Cardiac muscle cell (in vitro differentiated cells and primary cell): ENCODE measurements at regions not wholly inside any gene's neighbourhood (a gene's known extent, or its start where the extent isn't known, plus 50 kb on each side); places are given as distances from the start of the nearest gene placed in this dataset.
A peak's percentile ranks its signal among the peaks of the same experiment; 100 is the strongest.

Source experiments
- DNase-seq, 2 donors: peaks; one replicate each; pipeline versions ENCODE4 v3.0.0 to v3.0.0-alpha.2; 2010 to 2017; ENCODE audit warnings: low read depth in 1 of 2, low spot score in 1 of 2
- H3K27ac ChIP-seq: fragments of 200-600 bp; sonication (generic); 2 replicates; pipeline ENCODE4 v1.5.1; 2016
- H3K27me3 ChIP-seq: fragments of 200-600 bp; sonication (generic); 2 replicates; pipeline ENCODE4 v1.6.0; 2016; ENCODE audit warnings: control low read depth
- H3K36me3 ChIP-seq: fragments of 200-600 bp; sonication (generic); 2 replicates; pipeline ENCODE4 v1.5.1; 2016; ENCODE audit warnings: control low read depth
- H3K4me1 ChIP-seq: fragments of 200-600 bp; sonication (generic); 2 replicates; pipeline ENCODE4 v1.8.1; 2017; ENCODE audit warnings: low read depth, mild to moderate bottlenecking, mixed run types
- H3K4me3 ChIP-seq: fragments of 200-600 bp; sonication (generic); 2 replicates; pipeline ENCODE4 v1.5.1; 2016; ENCODE audit warnings: mild to moderate bottlenecking
- H3K9me3 ChIP-seq: fragments of 200-600 bp; sonication (generic); 2 replicates; pipeline ENCODE4 v1.5.1; 2017; ENCODE audit warnings: low read depth, mild to moderate bottlenecking, control low read depth
- TF ChIP-seq, protein P1 (sequence below): IDR thresholded peaks from 2 replicates; pipeline ENCODE4 v1.5.1; 2012; ENCODE audit warnings: low read depth, mild to moderate bottlenecking, low read length

DNA sequence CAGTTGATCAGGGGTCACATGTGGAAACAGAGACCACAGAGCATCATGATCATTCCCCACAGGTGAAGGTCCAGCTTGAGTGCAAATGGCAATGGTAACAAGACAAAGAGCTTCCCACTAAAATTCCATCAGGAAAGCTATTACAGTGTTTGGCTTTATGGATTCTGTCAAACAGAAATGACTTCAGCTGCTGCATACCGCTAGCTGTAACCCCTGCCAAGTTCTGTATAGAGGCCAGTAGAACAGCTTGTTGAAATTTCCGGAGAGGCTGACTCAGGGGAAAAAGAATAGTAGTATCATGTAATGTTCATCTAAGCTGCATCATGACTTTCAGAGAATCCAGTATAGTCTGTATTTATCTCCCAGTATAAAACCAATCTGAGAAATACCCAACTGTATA, 1704.7 kb downstream of the SLITRK5 start:
- no peak overlapping the region for H3K27ac ChIP-seq
- H3K4me1 ChIP-seq = no peaks in the 10 kb centered on the region
- TF ChIP-seq, protein P1, sequence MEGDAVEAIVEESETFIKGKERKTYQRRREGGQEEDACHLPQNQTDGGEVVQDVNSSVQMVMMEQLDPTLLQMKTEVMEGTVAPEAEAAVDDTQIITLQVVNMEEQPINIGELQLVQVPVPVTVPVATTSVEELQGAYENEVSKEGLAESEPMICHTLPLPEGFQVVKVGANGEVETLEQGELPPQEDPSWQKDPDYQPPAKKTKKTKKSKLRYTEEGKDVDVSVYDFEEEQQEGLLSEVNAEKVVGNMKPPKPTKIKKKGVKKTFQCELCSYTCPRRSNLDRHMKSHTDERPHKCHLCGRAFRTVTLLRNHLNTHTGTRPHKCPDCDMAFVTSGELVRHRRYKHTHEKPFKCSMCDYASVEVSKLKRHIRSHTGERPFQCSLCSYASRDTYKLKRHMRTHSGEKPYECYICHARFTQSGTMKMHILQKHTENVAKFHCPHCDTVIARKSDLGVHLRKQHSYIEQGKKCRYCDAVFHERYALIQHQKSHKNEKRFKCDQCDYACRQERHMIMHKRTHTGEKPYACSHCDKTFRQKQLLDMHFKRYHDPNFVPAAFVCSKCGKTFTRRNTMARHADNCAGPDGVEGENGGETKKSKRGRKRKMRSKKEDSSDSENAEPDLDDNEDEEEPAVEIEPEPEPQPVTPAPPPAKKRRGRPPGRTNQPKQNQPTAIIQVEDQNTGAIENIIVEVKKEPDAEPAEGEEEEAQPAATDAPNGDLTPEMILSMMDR = no peak
- H3K36me3 ChIP-seq = no peaks in the 10 kb centered on the region
- no peaks in the 10 kb centered on the region for H3K9me3 ChIP-seq
- no peak overlapping the region for H3K4me3 ChIP-seq
- peak in 1 of 2 donors; percentile 92 for DNase-seq
- H3K27me3 ChIP-seq = no peaks in the 10 kb centered on the region

DNA sequence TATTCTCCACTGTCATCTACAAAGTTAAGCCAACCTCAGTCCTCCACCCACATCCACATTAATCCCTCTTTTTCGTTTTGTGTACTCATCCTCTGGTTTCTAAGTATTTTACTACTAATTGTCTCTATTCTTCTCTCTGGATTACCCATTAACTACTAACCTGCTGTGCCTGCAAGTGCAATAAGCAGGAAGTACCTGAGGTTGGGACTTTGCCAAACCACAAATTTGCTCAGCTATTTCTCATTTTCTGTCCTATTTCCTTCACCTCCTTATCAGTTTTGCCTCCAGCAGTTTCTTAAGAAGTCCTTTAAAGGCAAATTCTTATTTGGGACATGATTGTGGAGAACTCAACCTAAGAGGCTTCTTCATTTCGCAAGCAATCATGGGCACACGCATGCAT, 1708.9 kb downstream of the SLITRK5 start:
- Histone ChIP-seq H3K4me1 (no peaks in the 10 kb centered on the region), H3K27me3 (no peaks in the 10 kb centered on the region), H3K36me3 (no peaks in the 10 kb centered on the region), H3K9me3 (no peaks in the 10 kb centered on the region), H3K27ac (no peak overlapping the region), H3K4me3 (no peak overlapping the region)
- TF ChIP-seq, protein P1 = no peak
- no peak for DNase-seq

DNA sequence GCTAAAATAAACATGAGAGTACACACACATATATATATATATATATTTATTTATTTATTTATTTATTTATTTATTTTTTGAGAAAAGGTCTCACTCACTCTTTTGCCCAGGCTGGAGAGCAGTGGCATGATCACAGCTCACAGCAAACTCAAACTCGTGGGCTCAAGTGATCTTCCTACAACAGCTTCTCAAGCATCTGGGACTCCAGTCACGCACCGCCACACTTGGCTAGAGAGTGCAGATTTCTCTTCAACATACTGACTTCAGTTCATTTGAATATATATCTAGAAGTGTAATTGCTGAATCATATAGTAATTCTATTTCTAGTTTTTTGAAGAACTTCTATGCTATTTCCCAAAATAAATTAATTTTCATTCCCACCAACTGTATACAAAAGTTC, 1711.8 kb downstream of the SLITRK5 start:
- Histone ChIP-seq H3K36me3 (no peaks in the 10 kb centered on the region), H3K27me3 (no peaks in the 10 kb centered on the region), H3K27ac (no peak overlapping the region), H3K9me3 (no peaks in the 10 kb centered on the region), H3K4me3 (no peak overlapping the region), H3K4me1 (no peaks in the 10 kb centered on the region)
- TF ChIP-seq, protein P1 = no peak
- no peak for DNase-seq

DNA sequence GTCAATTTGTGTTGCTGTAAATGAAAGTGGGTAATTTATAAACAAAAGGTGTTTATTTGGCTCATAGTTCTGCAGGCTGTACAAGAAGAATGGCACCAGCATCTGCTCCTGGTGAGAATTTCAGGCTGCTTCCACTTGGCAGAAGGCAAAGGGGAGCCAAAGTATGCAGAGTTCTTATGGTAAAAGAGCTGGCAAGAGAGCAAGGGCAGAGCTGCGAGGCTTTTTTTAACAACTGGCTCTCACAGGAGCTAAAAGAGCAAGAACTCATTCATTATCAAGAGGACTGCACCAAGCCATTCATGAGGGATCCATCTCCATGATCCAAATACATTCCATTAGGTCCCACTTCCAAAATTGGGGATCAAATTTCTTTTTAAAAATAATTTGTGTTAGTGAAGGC, 1712.7 kb downstream of the SLITRK5 start:
- Histone ChIP-seq H3K9me3 (no peaks in the 10 kb centered on the region), H3K36me3 (no peaks in the 10 kb centered on the region), H3K4me3 (no peak overlapping the region), H3K27me3 (no peaks in the 10 kb centered on the region), H3K27ac (no peak overlapping the region), H3K4me1 (no peaks in the 10 kb centered on the region)
- TF ChIP-seq, protein P1 = no peak
- DNase-seq = no peak

DNA sequence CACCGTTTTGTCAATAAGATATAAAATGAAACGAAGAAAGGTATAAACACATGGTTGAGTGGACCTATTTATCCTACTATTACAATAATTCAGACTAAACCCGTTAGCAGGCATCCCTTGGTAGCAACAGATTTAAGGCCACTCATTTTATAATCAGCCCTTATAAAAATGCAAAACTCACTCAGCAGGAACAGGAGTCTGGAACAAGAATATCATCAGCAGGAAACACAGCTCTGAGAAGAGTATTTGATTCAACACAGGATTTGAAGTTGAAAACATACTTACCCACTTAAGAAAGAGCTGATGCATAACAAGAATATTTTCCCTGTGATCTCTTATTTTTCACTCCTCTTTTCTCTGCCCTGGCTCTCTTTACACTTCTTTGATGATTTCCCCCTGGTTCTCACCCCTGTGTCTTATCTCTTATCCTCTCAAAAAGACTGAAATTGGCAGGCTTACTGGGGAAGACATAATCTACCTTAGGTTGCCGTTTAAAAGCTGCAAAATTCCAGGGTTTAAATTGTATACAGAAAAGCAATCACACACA, 1722.7 kb downstream of the SLITRK5 start:
- no peak overlapping the region for H3K27ac ChIP-seq
- no peak overlapping the region for H3K4me3 ChIP-seq
- no peaks in the 10 kb centered on the region for H3K9me3 ChIP-seq
- no peak for DNase-seq
- H3K36me3 ChIP-seq = no peaks in the 10 kb centered on the region
- TF ChIP-seq, protein P1 = no peak
- H3K4me1 ChIP-seq = no peaks in the 10 kb centered on the region
- H3K27me3 ChIP-seq = no peaks in the 10 kb centered on the region

DNA sequence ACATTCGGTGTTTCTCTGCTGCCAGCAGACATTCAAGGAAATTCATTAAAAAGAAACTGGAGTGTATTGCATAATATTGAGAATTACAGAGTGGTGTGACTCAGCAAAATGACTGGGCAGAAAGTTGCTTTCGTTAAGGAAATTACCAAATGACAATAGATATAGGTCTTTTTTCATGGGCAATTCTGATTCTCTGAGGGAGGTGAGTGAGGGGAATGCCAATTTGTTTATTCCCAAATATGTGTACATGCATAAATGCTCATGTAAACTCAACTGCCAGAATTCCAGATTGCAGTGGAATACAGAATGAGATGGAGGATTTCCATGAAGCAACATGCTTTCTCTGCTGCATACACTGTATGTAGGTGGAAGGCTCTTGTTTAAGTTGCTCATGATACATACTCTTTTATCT, 1730.1 kb downstream of the SLITRK5 start:
- H3K4me3 ChIP-seq = no peak overlapping the region
- TF ChIP-seq, protein P1 = no peak
- no peaks in the 10 kb centered on the region for H3K9me3 ChIP-seq
- no peaks in the 10 kb centered on the region for H3K36me3 ChIP-seq
- DNase-seq = peak in 1 of 2 donors; percentile 86
- no peaks in the 10 kb centered on the region for H3K27me3 ChIP-seq
- H3K4me1 ChIP-seq = no peaks in the 10 kb centered on the region
- no peak overlapping the region for H3K27ac ChIP-seq
